Activated CD4-positive, alpha-beta T cell treated with anti-CD3 and anti-CD28 coated beads, Interleukin-2, amount 10 ng/mL, durations not matched to agents 7 days and 5 days (primary cell): ENCODE measurements at regions not wholly inside any gene's neighbourhood (a gene's known extent, or its start where the extent isn't known, plus 50 kb on each side); places are given as distances from the start of the nearest gene placed in this dataset.
"Not testable (repeated sequence)": the region's sequence is repeated elsewhere in the genome, so short reads cannot be mapped to it uniquely, and the experiment has no call there.

ENCODE experiments used
- CTCF ChIA-PET: fragments of 350-600 bp; sonication (Branson Sonifier 250); formaldehyde crosslinking; loops from one replicate; lab custom pipeline; 2021; ENCODE audit warnings: antibody characterized with exemption; lab: Charles Lee
- POLR2A ChIA-PET: fragments of 350-600 bp; sonication (Branson Sonifier 250); formaldehyde crosslinking; loops from one replicate; lab custom pipeline; 2021; ENCODE audit warnings: antibody characterized with exemption; lab: Charles Lee
- DNase-seq: peaks from one replicate; pipeline ENCODE4 v3.0.0-alpha.2; 2020
- H3K27ac Mint-ChIP-seq: one replicate; pipeline ENCODE4 v1.8.0; 2021; ENCODE audit warnings: mild to moderate bottlenecking, moderate library complexity, mixed read lengths
- H3K27me3 Mint-ChIP-seq: one replicate; pipeline ENCODE4 v1.8.0; 2021; ENCODE audit warnings: mixed read lengths
- H3K36me3 Mint-ChIP-seq: one replicate; pipeline ENCODE4 v1.8.0; 2021; ENCODE audit warnings: low read depth, mixed read lengths
- H3K4me1 Mint-ChIP-seq: one replicate; pipeline ENCODE4 v1.8.0; 2021; ENCODE audit warnings: mixed read lengths
- H3K4me3 Mint-ChIP-seq: one replicate; pipeline ENCODE4 v1.8.0; 2021; ENCODE audit warnings: mild to moderate bottlenecking, moderate library complexity, mixed read lengths
- H3K9me3 Mint-ChIP-seq: one replicate; pipeline ENCODE4 v1.8.0; 2021; ENCODE audit warnings: mixed read lengths

- CTCF ChIA-PET, result interaction anchor here (1.0 kb wide), 1 partner anchor 9 kb away, joined by 3 read pairs; no protein-coding TSS in a partner anchor
- H3K4me1 Mint-ChIP-seq, result no peaks in the 10 kb centered on the region
These were observed 213.2 kb upstream of the RPS23 start for GRCh38 chr5:82491397-82491796.

GRCh38 chr5:82489683-82490082 is 211.5 kb upstream of the RPS23 start:
- H3K27ac Mint-ChIP-seq, result no peak overlapping the region
- H3K9me3 Mint-ChIP-seq, result no peaks in the 10 kb centered on the region
- POLR2A ChIA-PET, result no interaction called here
- H3K36me3 Mint-ChIP-seq, result no peaks in the 10 kb centered on the region
- DNase-seq, result no peak
- CTCF ChIA-PET, result no interaction called here
- no peak overlapping the region for H3K4me3 Mint-ChIP-seq
- H3K4me1 Mint-ChIP-seq, result no peaks in the 10 kb centered on the region
- peaks cover 6% of the 10 kb centered on the region for H3K27me3 Mint-ChIP-seq

More at GRCh38 chr5:82491397-82491796, 213.2 kb upstream of the RPS23 start:
- H3K36me3 Mint-ChIP-seq, result no peaks in the 10 kb centered on the region
- no peaks in the 10 kb centered on the region for H3K9me3 Mint-ChIP-seq
- no peak overlapping the region for H3K27ac Mint-ChIP-seq
- POLR2A ChIA-PET, result no interaction called here
- DNase-seq, result no peak
- peaks cover 6% of the 10 kb centered on the region for H3K27me3 Mint-ChIP-seq
- H3K4me3 Mint-ChIP-seq, result no peak overlapping the region

GRCh38 chr5:82487131-82487530 is 209.0 kb upstream of the RPS23 start:
- H3K27me3 Mint-ChIP-seq, result peaks cover 14% of the 10 kb centered on the region
- H3K4me3 Mint-ChIP-seq, result no peak overlapping the region
- ChIA-PET CTCF (no interaction called here), POLR2A (no interaction called here)
- H3K27ac Mint-ChIP-seq, result no peak overlapping the region
- no peaks in the 10 kb centered on the region for H3K36me3 Mint-ChIP-seq
- DNase-seq, result no peak
- no peaks in the 10 kb centered on the region for H3K4me1 Mint-ChIP-seq
- H3K9me3 Mint-ChIP-seq, result no peaks in the 10 kb centered on the region

- ChIA-PET CTCF (no interaction called here), POLR2A (no interaction called here)
- no peak for DNase-seq
- Mint-ChIP-seq H3K4me3 (no peak overlapping the region), H3K27me3 (peaks cover 9% of the 10 kb centered on the region), H3K9me3 (no peaks in the 10 kb centered on the region), H3K27ac (no peak overlapping the region), H3K36me3 (no peaks in the 10 kb centered on the region), H3K4me1 (no peaks in the 10 kb centered on the region)
These were observed 202.2 kb upstream of the RPS23 start for GRCh38 chr5:82480331-82480730.

GRCh38 chr5:82476155-82476554 is 198.0 kb upstream of the RPS23 start:
- Mint-ChIP-seq H3K9me3 (no peaks in the 10 kb centered on the region), H3K27me3 (peaks cover 12% of the 10 kb centered on the region), H3K36me3 (no peaks in the 10 kb centered on the region), H3K4me1 (no peaks in the 10 kb centered on the region), H3K27ac (no peak overlapping the region), H3K4me3 (no peak overlapping the region)
- CTCF ChIA-PET, result no interaction called here
- POLR2A ChIA-PET, result no interaction called here
- DNase-seq, result no peak

DNA sequence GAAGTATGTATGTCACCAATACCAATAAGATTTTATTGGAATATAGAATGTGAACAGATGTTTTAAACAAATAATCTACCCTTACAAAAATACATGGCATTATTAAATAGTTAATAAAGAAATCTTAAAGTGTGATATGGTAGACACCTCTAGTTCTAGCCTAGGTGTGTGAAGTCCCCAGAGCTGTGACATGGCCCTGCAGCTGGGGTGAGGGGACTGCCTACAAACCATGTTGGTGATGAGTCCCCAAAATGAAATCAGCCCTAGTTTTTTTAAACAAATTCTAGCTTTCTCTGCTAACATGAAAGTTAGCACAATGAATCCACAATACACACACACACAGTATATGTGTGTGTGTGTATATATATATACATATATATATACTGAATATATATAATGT is 195.1 kb upstream of the RPS23 start:
- H3K4me3 Mint-ChIP-seq, result no peak overlapping the region
- DNase-seq, result no peak
- H3K36me3 Mint-ChIP-seq, result no peaks in the 10 kb centered on the region
- H3K27ac Mint-ChIP-seq, result no peak overlapping the region
- ChIA-PET POLR2A (no interaction called here), CTCF (no interaction called here)
- no peaks in the 10 kb centered on the region for H3K4me1 Mint-ChIP-seq
- no peaks in the 10 kb centered on the region for H3K9me3 Mint-ChIP-seq
- peaks cover 12% of the 10 kb centered on the region for H3K27me3 Mint-ChIP-seq

DNA sequence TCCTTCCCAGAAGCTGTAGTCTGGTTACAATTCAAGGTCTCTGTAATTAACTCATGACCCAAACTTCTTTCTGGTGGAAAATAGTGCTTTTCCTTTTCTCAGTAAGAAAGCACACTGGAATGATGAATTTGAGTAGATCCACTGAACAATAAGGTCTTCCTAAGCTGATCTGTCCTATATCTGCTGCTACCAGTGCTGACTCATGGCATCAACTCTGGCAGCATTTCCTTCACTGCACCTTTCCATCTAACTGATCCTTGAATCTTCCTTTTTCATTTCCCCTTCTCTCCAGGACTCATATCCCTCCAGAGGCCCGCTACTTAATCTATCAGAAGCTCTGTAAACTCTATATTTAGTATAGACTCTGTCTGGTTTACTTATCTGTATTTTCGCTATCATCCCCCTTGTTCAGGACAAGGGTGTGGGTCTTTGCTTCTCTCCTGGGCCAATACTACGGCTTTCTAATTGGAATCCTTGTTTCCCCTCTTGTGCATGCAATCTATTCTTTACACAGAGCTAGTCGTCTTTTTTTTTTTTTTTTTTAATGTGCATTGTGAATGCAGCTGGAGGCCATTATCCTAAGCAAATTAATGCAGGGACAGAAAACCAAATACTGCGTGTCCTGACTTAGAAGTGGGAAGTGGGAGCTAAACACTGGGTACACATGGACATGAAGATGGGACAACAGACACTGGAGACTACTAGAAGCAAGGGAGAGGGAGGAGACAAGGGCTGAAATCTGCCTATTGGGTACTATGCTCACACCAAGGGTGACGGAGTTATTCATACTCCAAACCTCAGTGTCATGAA is 192.2 kb upstream of the RPS23 start:
- Mint-ChIP-seq H3K9me3 (no peaks in the 10 kb centered on the region), H3K4me3 (no peak overlapping the region), H3K36me3 (no peaks in the 10 kb centered on the region), H3K27ac (no peak overlapping the region), H3K4me1 (no peaks in the 10 kb centered on the region), H3K27me3 (peaks cover 12% of the 10 kb centered on the region)
- no peak for DNase-seq
- POLR2A ChIA-PET, result no interaction called here
- CTCF ChIA-PET, result no interaction called here

- no peak for DNase-seq
- Mint-ChIP-seq H3K36me3 (no peaks in the 10 kb centered on the region), H3K27ac (no peak overlapping the region), H3K9me3 (peaks cover 3% of the 10 kb centered on the region), H3K4me3 (no peak overlapping the region), H3K4me1 (no peaks in the 10 kb centered on the region), H3K27me3 (peaks cover under 1% of the 10 kb centered on the region)
- POLR2A ChIA-PET, result no interaction called here
- CTCF ChIA-PET, result no interaction called here
These were observed 188.9 kb upstream of the RPS23 start for GRCh38 chr5:82466986-82467561.

GRCh38 chr5:82465235-82465634 is 187.1 kb upstream of the RPS23 start:
- CTCF ChIA-PET, result no interaction called here
- Mint-ChIP-seq H3K36me3 (no peaks in the 10 kb centered on the region), H3K4me1 (no peaks in the 10 kb centered on the region), H3K4me3 (no peak overlapping the region), H3K27me3 (peaks cover 6% of the 10 kb centered on the region), H3K9me3 (peaks cover 5% of the 10 kb centered on the region), H3K27ac (no peak overlapping the region)
- DNase-seq, result no peak
- POLR2A ChIA-PET, result no interaction called here

DNA sequence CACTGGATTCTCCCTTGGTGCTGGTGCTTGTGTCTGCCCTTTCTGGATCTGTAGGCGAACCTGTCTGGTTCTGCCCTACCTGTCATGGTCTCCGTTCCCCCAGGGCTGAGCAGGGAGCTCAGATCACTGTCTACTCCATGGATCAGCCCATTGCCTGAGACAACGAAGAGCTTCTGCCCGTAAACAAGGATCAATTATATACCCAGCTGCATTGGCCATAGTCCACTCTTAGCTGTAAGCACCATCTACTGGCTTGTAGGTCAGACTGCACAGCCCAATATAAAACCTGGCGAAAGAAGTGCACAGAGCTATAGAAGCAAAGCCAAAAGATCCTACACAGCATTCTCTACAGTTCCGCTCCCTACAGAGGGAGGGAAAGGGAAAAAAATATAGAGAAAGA is 181.5 kb upstream of the RPS23 start:
- POLR2A ChIA-PET, result no interaction called here
- peaks cover 18% of the 10 kb centered on the region for H3K9me3 Mint-ChIP-seq
- H3K27me3 Mint-ChIP-seq, result peaks cover 6% of the 10 kb centered on the region
- H3K36me3 Mint-ChIP-seq, result no peaks in the 10 kb centered on the region
- no peak for DNase-seq
- no peak overlapping the region for H3K27ac Mint-ChIP-seq
- no peaks in the 10 kb centered on the region for H3K4me1 Mint-ChIP-seq
- CTCF ChIA-PET, result no interaction called here
- no peak overlapping the region for H3K4me3 Mint-ChIP-seq

GRCh38 chr5:82455317-82455716 is 177.2 kb upstream of the RPS23 start:
- H3K36me3 Mint-ChIP-seq, H3K4me1 Mint-ChIP-seq, H3K27me3 Mint-ChIP-seq, POLR2A ChIA-PET, DNase-seq, H3K27ac Mint-ChIP-seq, H3K4me3 Mint-ChIP-seq: not testable (repeated sequence)
- H3K9me3 Mint-ChIP-seq, result peaks cover 18% of the 10 kb centered on the region
- CTCF ChIA-PET, result interaction anchor here (1.6 kb wide), 1 partner anchor 9 kb away, joined by 3 read pairs; no protein-coding TSS in a partner anchor

DNA sequence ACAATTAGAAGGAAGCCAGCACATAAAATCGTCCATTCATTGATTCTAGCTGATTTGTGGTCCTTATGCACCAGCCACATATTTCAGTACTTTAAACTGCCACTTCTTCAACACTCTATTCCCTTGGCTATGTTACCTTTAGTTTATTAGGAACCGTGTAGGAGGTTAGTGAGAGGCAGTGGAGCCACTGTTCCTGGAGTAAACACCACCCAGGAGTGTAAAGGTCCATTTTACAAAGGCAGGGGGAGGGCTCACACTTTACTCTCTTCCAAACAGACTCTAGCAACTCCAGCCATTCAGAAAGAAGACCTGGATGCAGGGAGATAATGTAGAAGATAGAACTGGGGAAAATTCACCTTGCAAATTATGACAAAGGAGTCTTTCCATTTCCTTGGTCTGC is 170.2 kb upstream of the RPS23 start:
- no peaks in the 10 kb centered on the region for H3K36me3 Mint-ChIP-seq
- peaks cover 3% of the 10 kb centered on the region for H3K27me3 Mint-ChIP-seq
- no peaks in the 10 kb centered on the region for H3K4me1 Mint-ChIP-seq
- H3K4me3 Mint-ChIP-seq, result no peak overlapping the region
- CTCF ChIA-PET, result interaction anchor here (0.7 kb wide), 1 partner anchor 77 kb away, joined by 4 read pairs; no protein-coding TSS in a partner anchor
- no peak for DNase-seq
- H3K9me3 Mint-ChIP-seq, result peaks cover 4% of the 10 kb centered on the region
- POLR2A ChIA-PET, result no interaction called here
- no peak overlapping the region for H3K27ac Mint-ChIP-seq

DNA sequence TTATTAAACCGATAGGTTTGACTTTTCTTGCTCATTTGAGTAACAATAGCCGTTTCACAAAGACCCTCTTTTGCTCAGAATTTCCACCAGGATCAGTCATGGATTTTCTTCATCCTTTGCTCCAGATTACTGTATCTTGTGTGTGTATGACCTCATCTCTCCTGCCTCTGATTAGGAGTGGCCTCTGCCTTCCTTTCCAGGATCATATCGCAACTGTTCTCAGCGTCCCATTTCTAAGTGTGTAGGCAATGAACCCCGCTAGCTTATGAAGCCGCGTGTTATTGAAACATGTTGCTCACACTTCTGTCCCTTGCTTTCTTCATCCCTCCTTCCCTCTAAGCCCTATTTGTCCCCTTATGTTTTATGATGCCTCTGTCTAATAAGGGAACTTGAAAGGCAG is 169.8 kb upstream of the RPS23 start:
- Mint-ChIP-seq H3K4me1 (no peaks in the 10 kb centered on the region), H3K9me3 (peaks cover 4% of the 10 kb centered on the region), H3K27me3 (peaks cover 3% of the 10 kb centered on the region), H3K27ac (no peak overlapping the region), H3K4me3 (no peak overlapping the region), H3K36me3 (no peaks in the 10 kb centered on the region)
- DNase-seq, result no peak
- POLR2A ChIA-PET, result no interaction called here
- CTCF ChIA-PET, result no interaction called here
